Mucosa of descending colon (tissue), 3 donors: ENCODE measurements at regions not wholly inside any gene's neighbourhood (a gene's known extent, or its start where the extent isn't known, plus 50 kb on each side); places are given as distances from the start of the nearest gene placed in this dataset.

Experiments
- ATAC-seq: fragments of 200-7000 bp; cut with Tn5 transposase; one replicate; pipeline ENCODE4 v1.9.1; 2020; ENCODE audit warnings: mild to moderate bottlenecking, moderate library complexity
- DNase-seq, 3 donors: peaks; one replicate each; pipeline ENCODE4 v3.0.0-alpha.2; 2020
- H3K36me3 ChIP-seq: fragments of 200-600 bp; one replicate; pipeline ENCODE4 v1.8.0; 2021; ENCODE audit warnings: low read depth, mild to moderate bottlenecking
- H3K4me1 ChIP-seq: fragments of 200-600 bp; one replicate; pipeline ENCODE4 v1.8.0; 2021; ENCODE audit warnings: low read depth, mild to moderate bottlenecking
- H3K4me3 ChIP-seq: fragments of 200-600 bp; one replicate; pipeline ENCODE4 v1.8.0; 2021; ENCODE audit warnings: mild to moderate bottlenecking
- H3K9me3 ChIP-seq: fragments of 200-600 bp; one replicate; pipeline ENCODE4 v1.8.0; 2021; ENCODE audit warnings: mild to moderate bottlenecking
- intact Hi-C, 2 donors: fragments of 100-400 bp; cut with DNase I in 1 of 2; cut with micrococcal nuclease in 1 of 2; formaldehyde crosslinking; loops; one replicate each; pipeline versions ENCODE4 v1.11.0 to v1.11.1; 2022; cut with DNase I, micrococcal nuclease
- TF ChIP-seq, protein P1 (sequence below): fragments of 200-600 bp; IDR thresholded peaks from one replicate; pipeline ENCODE4 v1.8.0; 2022; ENCODE audit warnings: antibody characterized with exemption, mild to moderate bottlenecking
- donor health status: DM: no; HTN: no; CAD: no; lungs with moderate emphysema.
- donor health status: DM: no; HTN: no; CAD: no.
- donor health status: DM: no; HTN: yes; CAD: no.

DNA sequence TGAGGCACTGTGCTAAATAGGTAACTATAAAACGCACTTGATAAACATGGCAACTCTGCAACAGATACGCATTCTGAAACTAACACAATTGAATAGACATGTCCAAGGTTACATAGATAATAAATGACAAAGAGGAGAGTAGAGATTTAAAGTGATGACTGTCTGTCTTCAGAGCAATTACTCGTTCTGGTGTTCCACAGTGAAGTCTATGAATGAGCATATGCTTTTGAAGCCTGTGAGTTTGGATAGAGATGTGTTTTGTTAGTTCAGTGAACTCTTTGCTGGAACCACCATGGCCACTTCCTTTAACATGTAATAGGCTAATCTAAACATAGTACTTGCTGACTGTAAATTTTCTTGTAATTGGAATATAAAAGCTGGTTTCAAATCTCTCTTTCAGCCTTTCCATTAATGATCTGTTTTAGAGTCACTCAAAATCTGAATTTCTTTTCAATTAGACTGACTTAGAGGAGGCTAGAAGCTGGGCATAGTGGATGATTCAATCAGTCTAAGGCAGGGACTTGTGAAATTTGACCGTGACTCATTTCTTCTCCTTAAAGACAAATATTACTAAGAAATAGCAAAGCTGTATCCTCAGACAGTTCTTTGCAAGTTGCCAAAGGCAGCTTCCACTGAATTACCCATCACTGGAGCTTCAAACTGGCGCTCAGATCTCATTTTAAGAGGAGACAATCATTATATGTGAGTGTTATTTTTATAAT lies 1130.1 kb upstream of the CELF4 start:
- TF ChIP-seq, protein P1, sequence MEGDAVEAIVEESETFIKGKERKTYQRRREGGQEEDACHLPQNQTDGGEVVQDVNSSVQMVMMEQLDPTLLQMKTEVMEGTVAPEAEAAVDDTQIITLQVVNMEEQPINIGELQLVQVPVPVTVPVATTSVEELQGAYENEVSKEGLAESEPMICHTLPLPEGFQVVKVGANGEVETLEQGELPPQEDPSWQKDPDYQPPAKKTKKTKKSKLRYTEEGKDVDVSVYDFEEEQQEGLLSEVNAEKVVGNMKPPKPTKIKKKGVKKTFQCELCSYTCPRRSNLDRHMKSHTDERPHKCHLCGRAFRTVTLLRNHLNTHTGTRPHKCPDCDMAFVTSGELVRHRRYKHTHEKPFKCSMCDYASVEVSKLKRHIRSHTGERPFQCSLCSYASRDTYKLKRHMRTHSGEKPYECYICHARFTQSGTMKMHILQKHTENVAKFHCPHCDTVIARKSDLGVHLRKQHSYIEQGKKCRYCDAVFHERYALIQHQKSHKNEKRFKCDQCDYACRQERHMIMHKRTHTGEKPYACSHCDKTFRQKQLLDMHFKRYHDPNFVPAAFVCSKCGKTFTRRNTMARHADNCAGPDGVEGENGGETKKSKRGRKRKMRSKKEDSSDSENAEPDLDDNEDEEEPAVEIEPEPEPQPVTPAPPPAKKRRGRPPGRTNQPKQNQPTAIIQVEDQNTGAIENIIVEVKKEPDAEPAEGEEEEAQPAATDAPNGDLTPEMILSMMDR: no peak
- peaks cover 12% of the 10 kb centered on the region for H3K9me3 ChIP-seq
- no peaks in the 10 kb centered on the region for H3K4me1 ChIP-seq
- ATAC-seq (no peak), DNase-seq (no peak)
- no peak overlapping the region for H3K4me3 ChIP-seq
- intact Hi-C loops: no loop called here
- H3K36me3 ChIP-seq: no peaks in the 10 kb centered on the region

DNA sequence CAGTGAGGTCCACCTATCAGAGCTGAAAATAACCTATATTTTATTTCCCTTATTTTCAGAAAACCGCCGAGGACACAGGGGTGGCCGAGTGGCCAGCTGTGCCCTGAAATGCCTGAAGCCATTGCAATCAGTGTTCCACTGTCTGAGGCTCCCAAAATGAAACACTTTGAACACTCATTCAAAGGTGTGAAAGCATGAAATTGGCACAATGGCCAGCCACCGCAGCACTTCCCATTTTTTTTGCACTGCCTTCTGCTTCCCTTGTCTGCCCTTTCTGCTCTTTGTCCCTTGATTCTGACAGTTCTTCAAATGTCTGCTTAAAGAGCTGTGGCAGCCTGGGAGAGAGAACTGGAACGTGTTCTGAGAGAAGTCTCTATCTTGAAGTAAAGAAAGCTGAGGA lies 1127.5 kb upstream of the CELF4 start:
- no peaks in the 10 kb centered on the region for H3K4me1 ChIP-seq
- DNase-seq (no peak), ATAC-seq (no peak)
- intact Hi-C loops: no loop called here
- H3K36me3 ChIP-seq: no peaks in the 10 kb centered on the region
- H3K9me3 ChIP-seq: peaks cover 15% of the 10 kb centered on the region
- no peak overlapping the region for H3K4me3 ChIP-seq
- TF ChIP-seq, protein P1: no peak

- TF ChIP-seq, protein P1: no peak
- DNase-seq: no peak
- H3K36me3 ChIP-seq: no peaks in the 10 kb centered on the region
- H3K4me1 ChIP-seq: no peaks in the 10 kb centered on the region
- H3K9me3 ChIP-seq: peaks cover 11% of the 10 kb centered on the region
- no peak for ATAC-seq
- intact Hi-C loops: no loop called here
- no peak overlapping the region for H3K4me3 ChIP-seq
Measured at GRCh38 chr18:38690626-38691025, 1125.0 kb upstream of the CELF4 start.

GRCh38 chr18:38688416-38688815 lies 1122.8 kb upstream of the CELF4 start:
- H3K36me3 ChIP-seq: no peaks in the 10 kb centered on the region
- TF ChIP-seq, protein P1: no peak
- DNase-seq: no peak
- intact Hi-C loops: no loop called here
- no peak for ATAC-seq
- H3K4me1 ChIP-seq: no peaks in the 10 kb centered on the region
- peaks cover 6% of the 10 kb centered on the region for H3K9me3 ChIP-seq
- H3K4me3 ChIP-seq: no peak overlapping the region

DNA sequence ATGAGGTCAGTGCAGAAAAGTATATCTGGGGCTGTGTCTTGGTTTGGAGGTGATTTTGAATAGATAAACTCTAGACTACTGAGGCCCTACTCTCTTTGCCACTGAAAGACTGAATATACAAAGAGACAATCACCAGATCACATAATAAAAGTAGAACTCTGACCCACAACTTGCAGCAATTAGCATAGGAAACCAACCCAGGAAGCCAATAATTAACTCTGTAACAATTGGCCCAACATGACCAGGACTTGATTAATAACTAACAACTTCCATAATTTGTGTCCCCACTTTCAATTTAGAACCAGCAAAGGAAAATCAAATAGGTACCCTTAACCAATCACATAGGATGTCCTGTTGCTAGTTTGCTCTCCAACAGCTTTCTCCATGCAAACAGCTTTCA lies 1104.9 kb upstream of the CELF4 start:
- ATAC-seq: no peak
- Histone ChIP-seq H3K36me3 (no peaks in the 10 kb centered on the region), H3K9me3 (peaks cover 30% of the 10 kb centered on the region), H3K4me3 (no peak overlapping the region), H3K4me1 (no peaks in the 10 kb centered on the region)
- intact Hi-C loops: no loop called here
- DNase-seq: no peak
- TF ChIP-seq, protein P1: no peak

- no peak for ATAC-seq
- TF ChIP-seq, protein P1: no peak
- no peak for DNase-seq
Measured at GRCh38 chr18:38664929-38665328, 1099.3 kb upstream of the CELF4 start.

More at GRCh38 chr18:38664929-38665328, 1099.3 kb upstream of the CELF4 start:
- H3K9me3 ChIP-seq: peaks cover 27% of the 10 kb centered on the region
- H3K4me3 ChIP-seq: no peak overlapping the region
- no peaks in the 10 kb centered on the region for H3K4me1 ChIP-seq
- intact Hi-C loops: no loop called here
- no peaks in the 10 kb centered on the region for H3K36me3 ChIP-seq
